IMR-90 (cell line): ENCODE measurements at regions not wholly inside any gene's neighbourhood (a gene's known extent, or its start where the extent isn't known, plus 50 kb on each side); places are given as distances from the start of the nearest gene placed in this dataset.

Source experiments
- ATAC-seq: fragments of 200-7000 bp; cut with Tn5 transposase; 2 replicates; pipeline ENCODE4 v1.9.1; 2020; ENCODE audit warnings: low read depth, mild to moderate bottlenecking, moderate library complexity
- BruUV-seq: library from RNA; stranded (reverse); fragments of 400-500 nt; replicated peaks from 2 replicates; lab custom pipeline; 2021; lab: Mats Ljungman, UMichigan
- CTCF ChIA-PET: fragments of 300-600 bp; formaldehyde crosslinking; extraction: SDS; loops from one replicate; lab custom pipeline; 2021; ENCODE audit warnings: antibody characterized with exemption; lab: Yijun Ruan, JAX
- POLR2A ChIA-PET: fragments of 300-600 bp; sonication (Branson Sonifier 250); formaldehyde crosslinking; loops from one replicate; lab custom pipeline; 2022; ENCODE audit warnings: antibody characterized with exemption; ENCODE audit not compliant: unreplicated experiment; lab: Charles Lee
- DNase-seq: peaks from one replicate; pipeline ENCODE4 v3.0.0; 2013
- H2AFZ ChIP-seq: replicated peaks from 2 replicates; pipeline ENCODE3; 2013; ENCODE audit warnings: low read length, mild to moderate bottlenecking; ENCODE audit not compliant: poor library complexity
- H2AK5ac ChIP-seq: 2 replicates; pipeline ENCODE4 v1.6.1; 2013; ENCODE audit warnings: low read depth, low read length, inconsistent platforms
- H2AK9ac ChIP-seq: replicated peaks from 2 replicates; pipeline ENCODE3; 2013; ENCODE audit warnings: mild to moderate bottlenecking, low read depth, low read length, moderate library complexity; ENCODE audit not compliant: poor library complexity
- H2BK120ac ChIP-seq: 2 replicates; pipeline ENCODE4 v1.6.1; 2013; ENCODE audit warnings: low read depth, low read length, inconsistent platforms
- H2BK15ac ChIP-seq: 3 replicates; pipeline ENCODE4 v1.6.1; 2013; ENCODE audit warnings: low read depth, low read length, inconsistent platforms
- H2BK20ac ChIP-seq: 2 replicates; pipeline ENCODE4 v1.6.1; 2013; ENCODE audit warnings: low read depth, mild to moderate bottlenecking, inconsistent platforms, low read length, moderate library complexity
- H2BK5ac ChIP-seq: 2 replicates; pipeline ENCODE4 v1.6.1; 2013; ENCODE audit warnings: mild to moderate bottlenecking, low read depth, low read length, inconsistent platforms; ENCODE audit not compliant: poor library complexity, severe bottlenecking
- H3K14ac ChIP-seq: replicated peaks from 2 replicates; pipeline ENCODE4 v1.6.1; 2013; ENCODE audit warnings: low read depth, low read length, inconsistent platforms
- H3K18ac ChIP-seq: 2 replicates; pipeline ENCODE4 v1.6.1; 2013; ENCODE audit warnings: low read depth, low read length, control low read depth
- H3K23ac ChIP-seq: 2 replicates; pipeline ENCODE4 v1.6.1; 2013; ENCODE audit warnings: low read depth, low read length, inconsistent platforms
- H3K27ac ChIP-seq: 2 replicates; pipeline ENCODE4 v1.5.1; 2013; ENCODE audit warnings: mild to moderate bottlenecking, control low read depth, low read length; ENCODE audit not compliant: insufficient read depth
- H3K27me3 ChIP-seq: 2 replicates; pipeline ENCODE4 v1.6.1; 2013; ENCODE audit warnings: low read length; ENCODE audit not compliant: control insufficient read depth, insufficient read depth
- H3K36me3 ChIP-seq: 2 replicates; pipeline ENCODE4 v1.6.1; 2013; ENCODE audit warnings: low read length, mixed read lengths; ENCODE audit not compliant: control insufficient read depth, insufficient read depth
- H3K4ac ChIP-seq: 2 replicates; pipeline ENCODE4 v1.6.1; 2013; ENCODE audit warnings: low read depth, low read length, inconsistent platforms
- H3K4me1 ChIP-seq: 2 replicates; pipeline ENCODE4 v1.6.1; 2013; ENCODE audit warnings: low read length, mixed read lengths; ENCODE audit not compliant: control insufficient read depth, insufficient read depth
- H3K4me2 ChIP-seq: 2 replicates; pipeline ENCODE4 v1.6.1; 2013; ENCODE audit warnings: low read depth, mild to moderate bottlenecking, control low read depth, low read length, moderate library complexity
- H3K4me3 ChIP-seq: 2 replicates; pipeline ENCODE4 v1.5.1; 2013; ENCODE audit warnings: low read depth, mild to moderate bottlenecking, control low read depth, low read length, moderate library complexity; ENCODE audit not compliant: insufficient read depth
- H3K56ac ChIP-seq: 2 replicates; pipeline ENCODE4 v1.6.1; 2013; ENCODE audit warnings: low read length, inconsistent platforms; ENCODE audit not compliant: insufficient read depth; ENCODE audit errors: extremely low read depth
- H3K79me1 ChIP-seq, 2 experiments: 2 replicates each; pipeline ENCODE4 v1.6.1; 2013; ENCODE audit warnings: low read length in 2 of 2, inconsistent platforms in 1 of 2, low read depth in 1 of 2
- H3K9ac ChIP-seq: 2 replicates; pipeline ENCODE4 v1.6.1; 2013; ENCODE audit warnings: low read depth, low read length, control low read depth
- H3K9me1 ChIP-seq: 2 replicates; pipeline ENCODE4 v1.6.1; 2013; ENCODE audit warnings: low read length, inconsistent platforms; ENCODE audit not compliant: insufficient read depth
- H3K9me3 ChIP-seq: 2 replicates; pipeline ENCODE4 v1.6.1; 2013; ENCODE audit warnings: low read length; ENCODE audit not compliant: control insufficient read depth, insufficient read depth
- H4K20me1 ChIP-seq: 2 replicates; pipeline ENCODE4 v1.6.1; 2013; ENCODE audit warnings: low read length, inconsistent platforms; ENCODE audit not compliant: insufficient read depth
- H4K5ac ChIP-seq: 2 replicates; pipeline ENCODE4 v1.6.1; 2013; ENCODE audit warnings: mild to moderate bottlenecking, low read depth, low read length, control low read depth
- H4K8ac ChIP-seq, 2 experiments: 2 replicates each; pipeline ENCODE4 v1.6.1; 2013; ENCODE audit warnings: low read depth in 2 of 2, low read length in 2 of 2, control low read depth in 1 of 2, inconsistent platforms in 1 of 2
- H4K91ac ChIP-seq: 2 replicates; pipeline ENCODE4 v1.6.1; 2013; ENCODE audit warnings: low read depth, low read length, inconsistent platforms; ENCODE audit not compliant: insufficient read depth
- BHLHE40 ChIP-seq: fragments of 150-350 bp; IDR thresholded peaks from 2 replicates; pipeline ENCODE4 v1.6.1; 2016; ENCODE audit warnings: mild to moderate bottlenecking, low read depth, low read length
- FOS ChIP-seq: fragments of 150-350 bp; IDR thresholded peaks from 2 replicates; pipeline ENCODE4 v1.6.1; 2016; ENCODE audit warnings: low read depth, low read length
- MAFK ChIP-seq: IDR thresholded peaks from 2 replicates; pipeline ENCODE4 v1.6.1; 2012; ENCODE audit warnings: low read depth, low read length, improper control_type of control experiment
- MAZ ChIP-seq: IDR thresholded peaks from 2 replicates; pipeline ENCODE4 v1.6.1; 2012; ENCODE audit warnings: low read depth, mild to moderate bottlenecking, low read length, improper control_type of control experiment, moderate library complexity, borderline replicate concordance
- MXI1 ChIP-seq: IDR thresholded peaks from 2 replicates; pipeline ENCODE4 v1.6.1; 2012; ENCODE audit warnings: low read depth, mild to moderate bottlenecking, low read length, moderate library complexity, borderline replicate concordance
- NFE2L2 ChIP-seq: fragments of 150-350 bp; IDR thresholded peaks from 2 replicates; pipeline ENCODE4 v1.6.1; 2016; ENCODE audit warnings: low read depth, mild to moderate bottlenecking, low read length
- POLR2A ChIP-seq: IDR thresholded peaks from 2 replicates; pipeline ENCODE4 v1.6.1; 2012; ENCODE audit warnings: mild to moderate bottlenecking, low read depth, low read length
- RAD21 ChIP-seq: IDR thresholded peaks from 2 replicates; pipeline ENCODE4 v1.6.1; 2012; ENCODE audit warnings: low read length, improper control_type of control experiment
- RCOR1 ChIP-seq: IDR thresholded peaks from 2 replicates; pipeline ENCODE4 v1.6.1; 2012; ENCODE audit warnings: mild to moderate bottlenecking, low read length, improper control_type of control experiment; ENCODE audit not compliant: insufficient replicate concordance
- WGBS, 2 experiments: methylation state at CpG; one replicate each; pipeline versions ENCODE4 v1.1.5 to v1.1.7; 2013; ENCODE audit warnings: missing lambda C conversion rate in 2 of 2; ENCODE audit not compliant: insufficient read length in 1 of 2; ENCODE audit errors: extremely low coverage in 2 of 2; 5-methylcytosine and 5-hydroxymethylcytosine counted together
- dilution Hi-C: fragments of 300-500 bp; cut with HindIII; formaldehyde crosslinking; loops from one replicate; pipeline ENCODE4 v1.14.3; 2018; ENCODE audit warnings: low sequenced_read_pairs; ENCODE audit not compliant: unreplicated experiment
- in situ Hi-C: fragments of 300-500 bp; cut with MboI; formaldehyde crosslinking; loops from 3 replicates; pipeline ENCODE4 v1.14.3; 2019; ENCODE audit warnings: low sequenced_read_pairs, inconsistent platforms, mixed read lengths
- intact Hi-C: fragments of 100-400 bp; cut with micrococcal nuclease; formaldehyde crosslinking; loops from 2 replicates; pipeline ENCODE4 v1.10.0; 2022

DNA sequence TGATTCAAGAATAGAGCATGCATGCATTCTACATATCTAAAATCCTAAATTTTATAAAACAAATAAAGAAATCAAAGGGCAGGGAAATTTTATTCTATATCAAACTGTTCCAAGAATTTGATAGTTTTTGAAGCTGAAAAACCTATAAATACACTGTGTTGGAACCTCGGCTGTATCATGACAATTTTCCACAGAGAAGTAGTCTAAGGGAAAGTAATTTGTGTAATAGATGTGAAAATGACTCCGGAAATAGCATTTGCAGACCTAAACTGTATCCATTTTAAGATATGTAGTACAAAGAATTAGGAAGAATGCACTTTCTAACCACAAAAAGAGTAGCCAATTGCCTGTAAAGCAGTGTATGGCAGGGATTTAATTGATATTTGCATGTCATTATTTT, 112.5 kb upstream of the WDR17 start:
- TF ChIP-seq NFE2L2 (no peak), RCOR1 (no peak), POLR2A (no peak), RAD21 (no peak), MAZ (no peak), FOS (no peak), MXI1 (no peak), MAFK (no peak), BHLHE40 (no peak)
- Histone ChIP-seq H3K36me3 (no peaks in the 10 kb centered on the region), H3K4me1 (no peaks in the 10 kb centered on the region), H4K91ac (no peak overlapping the region), H3K18ac (no peak overlapping the region), H3K79me1 (no peaks in the 10 kb centered on the region), H2BK5ac (no peak overlapping the region), H3K4ac (no peak overlapping the region), H3K9me1 (no peaks in the 10 kb centered on the region), H3K4me2 (no peak overlapping the region), H2AFZ (no peak overlapping the region), H3K23ac (no peak overlapping the region), H3K14ac (no peak overlapping the region), H3K56ac (no peak overlapping the region), H4K5ac (no peak overlapping the region), H2AK5ac (no peak overlapping the region), H3K27me3 (no peaks in the 10 kb centered on the region), H2BK20ac (no peak overlapping the region), H3K27ac (no peak overlapping the region), H3K9ac (no peak overlapping the region), H3K4me3 (no peak overlapping the region), H4K20me1 (no peaks in the 10 kb centered on the region), H2BK15ac (no peak overlapping the region), H3K9me3 (no peaks in the 10 kb centered on the region), H4K8ac (no peak overlapping the region), H2BK120ac (no peak overlapping the region), H2AK9ac (no peak overlapping the region)
- ATAC-seq: no peak
- no peak for DNase-seq
- ChIA-PET POLR2A (no interaction called here), CTCF (no interaction called here)
- no CpG with 5 or more reads among the region's 2 CpGs for WGBS, 2 experiments
- dilution Hi-C loops: no loop called here
- intact Hi-C loops: no loop called here
- in situ Hi-C loops: no loop called here
- no TSS peak for BruUV-seq
